K562 (cell line): ENCODE measurements at regions not wholly inside any gene's neighbourhood (a gene's known extent, or its start where the extent isn't known, plus 50 kb on each side); places are given as distances from the start of the nearest gene placed in this dataset.

Source experiments
- ATAC-seq: fragments of 200-7000 bp; cut with Tn5 transposase; 3 replicates; pipeline ENCODE4 v1.9.1; 2020; ENCODE audit warnings: moderate library complexity
- BruUV-seq: library from RNA; stranded (reverse); fragments of 400-500 nt; replicated peaks from 2 replicates; lab custom pipeline; 2021; lab: Mats Ljungman, UMichigan
- CTCF ChIA-PET: fragments of 300-600 bp; formaldehyde crosslinking; extraction: SDS; loops from one replicate; lab custom pipeline; 2021; ENCODE audit warnings: low intra/inter-chr PET ratio; lab: Yijun Ruan, JAX
- POLR2A ChIA-PET: fragments of 300-600, 350-650 bp; sonication (Branson Sonifier 250); formaldehyde crosslinking; extraction: SDS; loops from one replicate; lab custom pipeline; 2021; ENCODE audit warnings: antibody characterized with exemption, inconsistent platforms; lab: Yijun Ruan, JAX
- DNase-seq, 4 experiments: peaks; one replicate each; pipeline versions ENCODE4 v3.0.0 to v3.0.0-alpha.2; 2011 to 2018; ENCODE audit warnings: low spot score in 3 of 4, mixed read lengths in 3 of 4; ENCODE audit errors: extremely low read depth in 1 of 4
- FAIRE-seq: peaks from 2 replicates; lab custom pipeline; 2011; peaks lifted over from hg19 to GRCh38; lab: Jason Lieb, UNC
- H2AFZ ChIP-seq: 2 replicates; pipeline ENCODE4 v1.6.0; 2011; ENCODE audit warnings: low read depth, low read length, control low read depth, inconsistent platforms
- H3K27ac ChIP-seq: fragments of 200-600 bp; 3 replicates; pipeline ENCODE4 v1.8.0; 2011; ENCODE audit warnings: low read depth, mild to moderate bottlenecking, control low read depth, inconsistent platforms, low read length, moderate library complexity, mixed read lengths; ENCODE audit errors: extremely low read depth
- H3K27me3 ChIP-seq, 2 experiments: fragments of 300-600 bp in 1 of 2; 2 replicates in 1 of 2; 3 replicates in 1 of 2; pipeline versions ENCODE4 v1.6.0 to v1.8.0; 2011; ENCODE audit warnings: inconsistent platforms in 2 of 2, low read length in 2 of 2, mild to moderate bottlenecking in 1 of 2, mixed read lengths in 1 of 2, moderate library complexity in 1 of 2; ENCODE audit not compliant: control insufficient read depth in 2 of 2, insufficient read depth in 2 of 2
- H3K36me3 ChIP-seq: fragments of 300-600 bp; 3 replicates; pipeline ENCODE4 v1.8.0; 2011; ENCODE audit warnings: mild to moderate bottlenecking, low read length, inconsistent platforms; ENCODE audit not compliant: control insufficient read depth, insufficient read depth
- H3K4me1 ChIP-seq, 2 experiments: fragments of 200-600 bp in 1 of 2; replicated peaks in 1 of 2; 2 replicates in 1 of 2; 3 replicates in 1 of 2; pipeline versions ENCODE4 v1.5.1 to v1.8.0; 2011; ENCODE audit warnings: inconsistent platforms in 2 of 2, low read length in 2 of 2, mild to moderate bottlenecking in 1 of 2, mixed read lengths in 1 of 2, moderate library complexity in 1 of 2; ENCODE audit not compliant: control insufficient read depth in 2 of 2, insufficient read depth in 2 of 2
- H3K4me2 ChIP-seq: 2 replicates; pipeline ENCODE4 v1.6.1; 2011; ENCODE audit warnings: low read length, control low read depth, inconsistent platforms, mixed read lengths; ENCODE audit not compliant: insufficient read depth
- H3K4me3 ChIP-seq: fragments of 200-600 bp; sonication (generic), shearing (Covaris generic); 2 replicates; pipeline ENCODE4 v1.5.1; 2016; ENCODE audit warnings: control low read depth, inconsistent platforms
- H3K79me2 ChIP-seq: fragments of 200-600 bp; 3 replicates; pipeline ENCODE4 v1.8.0; 2011; ENCODE audit warnings: low read length, inconsistent platforms; ENCODE audit not compliant: control insufficient read depth, insufficient read depth
- H3K9ac ChIP-seq, 2 experiments: 2 replicates each; pipeline versions ENCODE4 v1.6.0 to v1.6.1; 2011; ENCODE audit warnings: low read depth in 2 of 2, low read length in 2 of 2, control low read depth in 1 of 2, inconsistent platforms in 1 of 2, mild to moderate bottlenecking in 1 of 2, mixed read lengths in 1 of 2; ENCODE audit not compliant: insufficient read depth in 1 of 2
- H3K9me1 ChIP-seq: one replicate; pipeline ENCODE4 v1.6.0; 2011; ENCODE audit warnings: inconsistent platforms, mild to moderate bottlenecking, low read length, moderate library complexity; ENCODE audit not compliant: control insufficient read depth, insufficient read depth
- H3K9me3 ChIP-seq: replicated peaks from 2 replicates; pipeline ENCODE4 v1.5.1; 2011; ENCODE audit warnings: low read depth, low read length, inconsistent platforms; ENCODE audit not compliant: control insufficient read depth, insufficient read depth
- H4K20me1 ChIP-seq: replicated peaks from 2 replicates; pipeline ENCODE4 v1.6.1; 2011; ENCODE audit warnings: low read length, inconsistent platforms, mixed read lengths; ENCODE audit not compliant: control insufficient read depth, insufficient read depth
- BCOR ChIP-seq: fragments of 450-650 bp; IDR thresholded peaks from 2 replicates; pipeline ENCODE4 v1.6.1; 2016
- ESRRB ChIP-seq: fragments of 250-450 bp; sonication (Bioruptor Pico); IDR thresholded peaks from 2 replicates; pipeline ENCODE4 v1.5.0; 2020; ENCODE audit warnings: mild to moderate bottlenecking, moderate library complexity, borderline replicate concordance
- FOS ChIP-seq: IDR thresholded peaks from 3 replicates; pipeline ENCODE4 v1.6.1; 2011; ENCODE audit not compliant: insufficient read length; ENCODE audit errors: extremely low read depth
- KAT2B ChIP-seq: IDR thresholded peaks from one replicate; pipeline ENCODE4 v1.6.1; 2012; ENCODE audit warnings: low read depth, mild to moderate bottlenecking, control low read depth, inconsistent platforms, low read length, moderate library complexity
- KDM5B ChIP-seq: fragments of 200-600 bp; sonication (generic); IDR thresholded peaks from 2 replicates; pipeline ENCODE4 v1.6.1; 2012; ENCODE audit warnings: low read depth, mild to moderate bottlenecking, moderate library complexity, low read length, control low read depth, inconsistent platforms; ENCODE audit not compliant: insufficient replicate concordance
- MEIS2 ChIP-seq: fragments of 450-650 bp; IDR thresholded peaks from 2 replicates; pipeline ENCODE4 v1.6.1; 2014; ENCODE audit warnings: mild to moderate bottlenecking; ENCODE audit not compliant: partially characterized antibody
- RB1 ChIP-seq: fragments of 450-650 bp; IDR thresholded peaks from 2 replicates; pipeline ENCODE4 v1.6.1; 2017; ENCODE audit warnings: low read depth, mild to moderate bottlenecking
- ZNF778 ChIP-seq: fragments of 450-650 bp; formaldehyde crosslinking; IDR thresholded peaks from 2 replicates; pipeline ENCODE4 v1.4.0; 2020; ENCODE audit warnings: mild to moderate bottlenecking, moderate library complexity
- WGBS: fragments of 100-300 bp; shearing (Covaris generic); methylation state at CpG from one replicate; pipeline ENCODE4 v1.1.6; 2016; ENCODE audit warnings: low coverage, mixed read lengths; ENCODE audit not compliant: insufficient coverage; ENCODE audit errors: missing lambda C conversion rate; 5-methylcytosine and 5-hydroxymethylcytosine counted together
- in situ Hi-C: fragments of 300-500 bp; cut with MboI; formaldehyde crosslinking; loops from 4 replicates; pipeline ENCODE4 v1.15.0; 2018; ENCODE audit warnings: inconsistent platforms, mixed read lengths
- intact Hi-C: fragments of 100-400 bp; cut with micrococcal nuclease; formaldehyde crosslinking; loops from 2 replicates; pipeline ENCODE4 v1.14.2; 2022
- TF ChIP-seq, protein P1 (sequence below): fragments of 450-650 bp; IDR thresholded peaks from 2 replicates; pipeline ENCODE4 v1.7.0; 2016; ENCODE audit warnings: borderline replicate concordance

DNA sequence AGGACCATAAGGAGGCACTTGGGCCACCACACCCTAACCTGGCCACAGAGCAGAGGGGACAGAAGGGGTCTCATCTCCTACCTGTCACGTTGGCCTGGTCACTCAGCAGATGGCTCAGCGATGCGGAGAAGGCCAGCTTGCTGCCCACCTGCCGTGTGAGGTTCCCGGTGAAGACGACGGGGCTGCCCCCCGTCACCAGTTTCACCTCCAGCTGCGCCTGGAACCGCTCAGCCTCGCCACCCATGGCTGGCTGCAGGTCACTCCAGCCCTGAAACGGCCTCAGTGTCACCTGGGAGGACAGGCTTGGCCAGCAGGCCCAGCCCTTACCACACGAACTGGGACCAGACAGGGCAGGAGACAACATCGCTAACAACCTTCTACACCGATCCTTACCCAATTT is 116.8 kb downstream of the RMI2 start (continued):
- no peak for TF ChIP-seq FOS

DNA sequence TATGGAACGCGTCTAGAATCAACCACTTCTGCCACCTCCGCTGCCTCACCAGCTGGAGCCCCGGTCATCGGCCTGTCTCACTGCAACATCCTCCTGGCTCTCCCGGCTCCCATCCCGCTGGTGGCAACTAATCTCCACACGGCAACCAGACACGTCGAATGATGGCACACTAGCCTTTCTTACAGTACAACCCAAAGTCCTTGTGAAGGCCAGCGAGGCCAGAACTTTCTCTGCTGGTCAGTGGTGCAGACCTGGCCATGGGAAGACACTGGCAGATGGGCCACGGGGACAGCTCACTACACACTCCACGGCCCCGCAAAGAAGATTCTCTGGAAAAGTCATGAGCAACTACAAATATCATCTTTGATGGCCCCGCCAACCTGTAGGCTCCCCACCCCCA is 117.6 kb downstream of the RMI2 start:
- TF ChIP-seq MEIS2: no peak
- TF ChIP-seq RB1: no peak
- TF ChIP-seq, protein P1, sequence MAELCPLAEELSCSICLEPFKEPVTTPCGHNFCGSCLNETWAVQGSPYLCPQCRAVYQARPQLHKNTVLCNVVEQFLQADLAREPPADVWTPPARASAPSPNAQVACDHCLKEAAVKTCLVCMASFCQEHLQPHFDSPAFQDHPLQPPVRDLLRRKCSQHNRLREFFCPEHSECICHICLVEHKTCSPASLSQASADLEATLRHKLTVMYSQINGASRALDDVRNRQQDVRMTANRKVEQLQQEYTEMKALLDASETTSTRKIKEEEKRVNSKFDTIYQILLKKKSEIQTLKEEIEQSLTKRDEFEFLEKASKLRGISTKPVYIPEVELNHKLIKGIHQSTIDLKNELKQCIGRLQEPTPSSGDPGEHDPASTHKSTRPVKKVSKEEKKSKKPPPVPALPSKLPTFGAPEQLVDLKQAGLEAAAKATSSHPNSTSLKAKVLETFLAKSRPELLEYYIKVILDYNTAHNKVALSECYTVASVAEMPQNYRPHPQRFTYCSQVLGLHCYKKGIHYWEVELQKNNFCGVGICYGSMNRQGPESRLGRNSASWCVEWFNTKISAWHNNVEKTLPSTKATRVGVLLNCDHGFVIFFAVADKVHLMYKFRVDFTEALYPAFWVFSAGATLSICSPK: no peak
- TF ChIP-seq ZNF778 (CRISPR knock-in tag): no peak
- TF ChIP-seq KDM5B: no peak
- TF ChIP-seq KAT2B: no peak
- TF ChIP-seq BCOR: no peak
- TF ChIP-seq ESRRB (CRISPR knock-in tag): no peak
- Histone ChIP-seq H3K9ac (no peak overlapping the region), H4K20me1 (peaks cover 5% of the 10 kb centered on the region; the same call in 1 of the 2 replicates), H3K4me2 (no peak overlapping the region), H3K36me3 (no peaks in the 10 kb centered on the region), H2AFZ (no peak overlapping the region), H3K9me1 (no peaks in the 10 kb centered on the region), H3K79me2 (no peaks in the 10 kb centered on the region), H3K4me1 (peaks cover 0 to 4% of the 10 kb centered on the region in 2 experiments; a peak in 2 of 5 replicates), H3K4me3 (no peak overlapping the region), H3K27me3 (peaks cover 10 to 46% of the 10 kb centered on the region in 2 experiments; a peak in 4 of 5 replicates), H3K9me3 (peaks cover 3% of the 10 kb centered on the region; the same call in 1 of the 2 replicates), H3K27ac (no peak overlapping the region)
- no peak for ATAC-seq
- in situ Hi-C loops: no loop called here
- FAIRE-seq: no peak
- no TSS peak for BruUV-seq
- ChIA-PET CTCF (no interaction called here), POLR2A (interaction anchor here (1.5 kb wide), 1 partner anchor 13 kb away, joined by 4 read pairs; no protein-coding TSS in a partner anchor)
- DNase-seq: no peak
- intact Hi-C loops: no loop called here
- WGBS: 24% methylated on average over 15 of the region's 15 CpGs
